Endothelial cell (in vitro differentiated cells): ENCODE measurements at regions not wholly inside any gene's neighbourhood (a gene's known extent, or its start where the extent isn't known, plus 50 kb on each side); places are given as distances from the start of the nearest gene placed in this dataset.
A peak's percentile ranks its signal among the peaks of the same experiment; 100 is the strongest.

Source experiments
- DNase-seq: peaks from one replicate; pipeline ENCODE4 v3.0.0; 2021; ENCODE audit warnings: low spot score
- H3K27ac Mint-ChIP-seq: one replicate; pipeline ENCODE4 v1.8.0; 2021; ENCODE audit warnings: mixed read lengths, inconsistent platforms; ENCODE audit not compliant: unreplicated experiment
- H3K27me3 Mint-ChIP-seq: one replicate; pipeline ENCODE4 v1.8.0; 2021; ENCODE audit warnings: mild to moderate bottlenecking, moderate library complexity, mixed read lengths, inconsistent platforms; ENCODE audit not compliant: unreplicated experiment
- H3K36me3 Mint-ChIP-seq: one replicate; pipeline ENCODE4 v1.8.0; 2021; ENCODE audit warnings: mild to moderate bottlenecking, low read depth, mixed read lengths, inconsistent platforms; ENCODE audit not compliant: unreplicated experiment
- H3K4me1 Mint-ChIP-seq: one replicate; pipeline ENCODE4 v1.8.0; 2021; ENCODE audit warnings: mild to moderate bottlenecking, mixed read lengths, inconsistent platforms; ENCODE audit not compliant: unreplicated experiment
- H3K4me3 Mint-ChIP-seq: one replicate; pipeline ENCODE4 v1.8.0; 2021; ENCODE audit warnings: mild to moderate bottlenecking, mixed read lengths, inconsistent platforms; ENCODE audit not compliant: unreplicated experiment
- H3K9me3 Mint-ChIP-seq: one replicate; pipeline ENCODE4 v1.8.0; 2021; ENCODE audit warnings: mixed read lengths, inconsistent platforms; ENCODE audit not compliant: unreplicated experiment
- CTCF ChIP-seq: fragments of 200-600 bp; sonication (generic); IDR thresholded peaks from one replicate; pipeline ENCODE4 v1.5.0; 2021; ENCODE audit warnings: antibody characterized with exemption; ENCODE audit not compliant: unreplicated experiment

- H3K27me3 Mint-ChIP-seq, result peaks cover 4% of the 10 kb centered on the region
- no peaks in the 10 kb centered on the region for H3K36me3 Mint-ChIP-seq
- TF ChIP-seq CTCF, result no peak
- H3K9me3 Mint-ChIP-seq, result no peaks in the 10 kb centered on the region
- no peak overlapping the region for H3K27ac Mint-ChIP-seq
- DNase-seq, result peak; percentile 2
- peaks cover 12% of the 10 kb centered on the region for H3K4me1 Mint-ChIP-seq
- H3K4me3 Mint-ChIP-seq, result peak overlapping the region; percentile 98
Measured at GRCh38 chrX:45850197-45850774, 649.6 kb upstream of the DIPK2B start.

- no peak for DNase-seq
- no peaks in the 10 kb centered on the region for H3K36me3 Mint-ChIP-seq
- H3K4me1 Mint-ChIP-seq, result peaks cover 12% of the 10 kb centered on the region
- H3K27ac Mint-ChIP-seq, result no peak overlapping the region
- TF ChIP-seq CTCF, result no peak
- H3K9me3 Mint-ChIP-seq, result no peaks in the 10 kb centered on the region
- peaks cover 4% of the 10 kb centered on the region for H3K27me3 Mint-ChIP-seq
- H3K4me3 Mint-ChIP-seq, result peak overlapping the region; percentile 98
Measured at GRCh38 chrX:45849261-45849862, 648.7 kb upstream of the DIPK2B start.

- Mint-ChIP-seq H3K9me3 (no peaks in the 10 kb centered on the region), H3K4me3 (no peak overlapping the region), H3K4me1 (peaks cover 12% of the 10 kb centered on the region), H3K36me3 (no peaks in the 10 kb centered on the region), H3K27me3 (peaks cover 3% of the 10 kb centered on the region), H3K27ac (no peak overlapping the region)
- no peak for TF ChIP-seq CTCF
- no peak for DNase-seq
Measured at GRCh38 chrX:45847961-45848360, 647.3 kb upstream of the DIPK2B start.

GRCh38 chrX:45846328-45846727 is 645.7 kb upstream of the DIPK2B start:
- H3K4me1 Mint-ChIP-seq, result peaks cover 12% of the 10 kb centered on the region
- no peak for TF ChIP-seq CTCF
- DNase-seq, result no peak
- no peaks in the 10 kb centered on the region for H3K36me3 Mint-ChIP-seq
- peaks cover 4% of the 10 kb centered on the region for H3K27me3 Mint-ChIP-seq
- no peaks in the 10 kb centered on the region for H3K9me3 Mint-ChIP-seq
- H3K4me3 Mint-ChIP-seq, result no peak overlapping the region
- no peak overlapping the region for H3K27ac Mint-ChIP-seq

- H3K36me3 Mint-ChIP-seq, result no peaks in the 10 kb centered on the region
- H3K4me1 Mint-ChIP-seq, result peaks cover 8% of the 10 kb centered on the region
- H3K9me3 Mint-ChIP-seq, result no peaks in the 10 kb centered on the region
- no peak overlapping the region for H3K4me3 Mint-ChIP-seq
- H3K27me3 Mint-ChIP-seq, result peaks cover 2% of the 10 kb centered on the region
- H3K27ac Mint-ChIP-seq, result no peak overlapping the region
- DNase-seq, result no peak
- no peak for TF ChIP-seq CTCF
Measured at GRCh38 chrX:45845142-45845541, 644.5 kb upstream of the DIPK2B start.
